Neural progenitor cell (in vitro differentiated cells): ENCODE measurements at regions not wholly inside any gene's neighbourhood (a gene's known extent, or its start where the extent isn't known, plus 50 kb on each side); places are given as distances from the start of the nearest gene placed in this dataset.

Source experiments
- DNase-seq: peaks from one replicate; pipeline ENCODE4 v3.0.0-alpha.2; 2016; ENCODE audit warnings: low spot score
- H2AFZ ChIP-seq: fragments of 200-600 bp; sonication (generic); replicated peaks from 2 replicates; pipeline ENCODE4 v1.6.1; 2016; ENCODE audit warnings: antibody characterized with exemption
- H3F3A ChIP-seq: fragments of 200-600 bp; sonication (generic); 2 replicates; pipeline ENCODE4 v1.6.1; 2016; ENCODE audit warnings: antibody characterized with exemption, low read depth
- H3K27ac ChIP-seq: fragments of 200-600 bp; sonication (generic); 2 replicates; pipeline ENCODE4 v1.5.1; 2016; ENCODE audit warnings: mild to moderate bottlenecking
- H3K27me3 ChIP-seq: fragments of 200-600 bp; sonication (generic); 2 replicates; pipeline ENCODE4 v1.6.1; 2016; ENCODE audit warnings: mild to moderate bottlenecking, moderate library complexity
- H3K36me3 ChIP-seq: fragments of 200-600 bp; sonication (generic); 2 replicates; pipeline ENCODE4 v1.5.1; 2016
- H3K4me1 ChIP-seq: fragments of 200-600 bp; sonication (generic); 2 replicates; pipeline ENCODE4 v1.6.1; 2016; ENCODE audit warnings: mixed run types
- H3K4me2 ChIP-seq: fragments of 200-600 bp; sonication (generic); 2 replicates; pipeline ENCODE4 v1.6.1; 2016
- H3K4me3 ChIP-seq: fragments of 200-600 bp; sonication (generic); 2 replicates; pipeline ENCODE4 v1.5.1; 2016
- H3K79me2 ChIP-seq: fragments of 200-600 bp; sonication (generic); 2 replicates; pipeline ENCODE4 v1.6.1; 2016; ENCODE audit warnings: low read depth
- H3K9ac ChIP-seq: fragments of 200-600 bp; sonication (generic); 2 replicates; pipeline ENCODE4 v1.6.1; 2016
- H3K9me3 ChIP-seq: fragments of 200-600 bp; sonication (generic); 2 replicates; pipeline ENCODE4 v1.5.1; 2016; ENCODE audit warnings: low read depth
- H4K20me1 ChIP-seq: fragments of 200-600 bp; sonication (generic); 2 replicates; pipeline ENCODE4 v1.6.1; 2016; ENCODE audit warnings: low read depth
- H3K27ac Mint-ChIP-seq: 3 replicates; pipeline ENCODE4 v1.8.0; 2021; ENCODE audit warnings: mixed read lengths
- H3K27me3 Mint-ChIP-seq: 2 replicates; pipeline ENCODE4 v1.8.0; 2022; ENCODE audit warnings: low read depth, mild to moderate bottlenecking, inconsistent platforms, moderate library complexity, mixed read lengths; ENCODE audit not compliant: insufficient read depth
- H3K36me3 Mint-ChIP-seq: 3 replicates; pipeline ENCODE4 v1.8.0; 2021; ENCODE audit warnings: mixed read lengths
- H3K4me1 Mint-ChIP-seq: 3 replicates; pipeline ENCODE4 v1.8.0; 2021; ENCODE audit warnings: mixed read lengths
- H3K4me3 Mint-ChIP-seq: 3 replicates; pipeline ENCODE4 v1.8.0; 2021; ENCODE audit warnings: mild to moderate bottlenecking, moderate library complexity, mixed read lengths
- H3K9me3 Mint-ChIP-seq: 3 replicates; pipeline ENCODE4 v1.8.0; 2020; ENCODE audit warnings: mixed read lengths
- CTCF ChIP-seq: fragments of 200-600 bp; sonication (generic); IDR thresholded peaks from 2 replicates; pipeline ENCODE4 v1.5.1; 2017; ENCODE audit warnings: antibody characterized with exemption, mild to moderate bottlenecking
- EZH2 ChIP-seq: fragments of 200-600 bp; sonication (generic); IDR thresholded peaks from 2 replicates; pipeline ENCODE4 v1.6.1; 2017; ENCODE audit warnings: antibody characterized with exemption, mild to moderate bottlenecking, moderate library complexity
- EZH2phosphoT487 ChIP-seq: fragments of 200-600 bp; sonication (generic); IDR thresholded peaks from 2 replicates; pipeline ENCODE4 v1.6.1; 2017; ENCODE audit warnings: antibody characterized with exemption

DNA sequence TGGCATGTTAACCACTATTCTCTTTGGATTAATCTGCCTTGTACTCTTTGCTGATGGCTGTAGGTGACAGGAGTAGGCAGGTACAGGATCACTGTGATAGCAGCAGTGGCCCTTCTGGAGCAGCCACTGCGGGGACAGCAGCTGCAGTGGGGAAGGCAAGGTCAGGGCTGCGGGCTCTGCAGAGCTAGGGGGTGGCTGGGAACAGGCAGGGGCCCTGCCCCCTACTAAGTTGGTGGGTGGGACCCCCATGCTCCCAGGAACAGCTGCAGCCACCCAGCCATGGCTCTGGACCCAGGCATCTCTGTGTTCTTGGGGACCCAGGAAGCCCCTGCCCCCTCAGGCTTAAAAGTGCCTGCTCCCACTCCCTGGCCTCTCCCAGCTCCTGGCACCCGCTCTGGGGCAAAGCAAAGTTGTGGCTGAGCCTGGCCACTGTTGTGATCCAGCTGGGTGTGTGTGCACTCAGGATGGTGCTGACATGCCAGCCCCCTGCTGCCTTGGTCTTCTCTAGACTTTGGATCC lies 302.4 kb downstream of the PCDH20 start:
- TF ChIP-seq EZH2 (no peak), EZH2phosphoT487 (no peak), CTCF (no peak)
- no peak overlapping the region for H3K4me3 Mint-ChIP-seq
- Histone ChIP-seq H3K79me2 (no peaks in the 10 kb centered on the region), H3K4me3 (no peak overlapping the region), H3K36me3 (no peaks in the 10 kb centered on the region), H3K4me1 (no peaks in the 10 kb centered on the region), H2AFZ (no peak overlapping the region), H3K27me3 (no peaks in the 10 kb centered on the region), H3K27ac (no peak overlapping the region), H4K20me1 (no peaks in the 10 kb centered on the region), H3K9me3 (no peaks in the 10 kb centered on the region), H3K9ac (no peak overlapping the region), H3F3A (no peaks in the 10 kb centered on the region), H3K4me2 (no peak overlapping the region)
- H3K4me1 Mint-ChIP-seq, result peaks cover 3% of the 10 kb centered on the region
- H3K9me3 Mint-ChIP-seq, result peaks cover 8% of the 10 kb centered on the region
- H3K27ac Mint-ChIP-seq, result no peak overlapping the region
- no peaks in the 10 kb centered on the region for H3K27me3 Mint-ChIP-seq
- DNase-seq, result no peak
- no peaks in the 10 kb centered on the region for H3K36me3 Mint-ChIP-seq

GRCh38 chr13:61111529-61111928 lies 304.1 kb downstream of the PCDH20 start:
- Histone ChIP-seq H4K20me1 (no peaks in the 10 kb centered on the region), H3F3A (no peaks in the 10 kb centered on the region), H3K4me2 (no peak overlapping the region), H3K4me3 (no peak overlapping the region), H3K9me3 (no peaks in the 10 kb centered on the region), H2AFZ (peak overlapping the region; percentile 18), H3K27me3 (no peaks in the 10 kb centered on the region), H3K4me1 (no peaks in the 10 kb centered on the region), H3K36me3 (no peaks in the 10 kb centered on the region), H3K79me2 (no peaks in the 10 kb centered on the region), H3K9ac (no peak overlapping the region), H3K27ac (no peak overlapping the region)
- H3K9me3 Mint-ChIP-seq, result peaks cover 6% of the 10 kb centered on the region
- H3K36me3 Mint-ChIP-seq, result no peaks in the 10 kb centered on the region
- H3K27ac Mint-ChIP-seq, result no peak overlapping the region
- no peaks in the 10 kb centered on the region for H3K27me3 Mint-ChIP-seq
- peaks cover 3% of the 10 kb centered on the region for H3K4me1 Mint-ChIP-seq
- no peak overlapping the region for H3K4me3 Mint-ChIP-seq
- no peak for TF ChIP-seq CTCF
- no peak for TF ChIP-seq EZH2phosphoT487
- no peak for TF ChIP-seq EZH2
- DNase-seq, result no peak

DNA sequence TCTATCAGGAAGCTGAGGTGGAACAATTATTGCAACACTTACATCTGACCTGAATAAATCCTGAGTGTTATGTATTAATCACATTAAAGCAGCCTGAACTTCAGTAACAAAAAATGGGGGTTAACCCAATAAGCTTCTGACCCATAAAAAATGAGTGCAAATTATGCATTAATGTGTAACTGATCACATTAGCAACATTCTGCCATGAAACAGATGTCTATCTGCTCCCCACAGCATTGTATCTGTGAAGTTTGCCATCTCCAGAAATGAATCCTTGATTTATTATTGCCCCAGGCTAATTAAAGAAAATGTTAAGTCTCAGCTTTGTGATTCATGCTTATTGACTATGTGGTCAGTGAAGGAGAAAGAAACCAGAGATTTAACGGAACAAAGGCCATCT lies 304.9 kb downstream of the PCDH20 start:
- TF ChIP-seq EZH2phosphoT487 (no peak), EZH2 (no peak), CTCF (no peak)
- H3K27ac ChIP-seq, result no peak overlapping the region
- H3K4me2 ChIP-seq, result no peak overlapping the region
- H3K9me3 Mint-ChIP-seq, result peaks cover 1% of the 10 kb centered on the region
- H3K9me3 ChIP-seq, result no peaks in the 10 kb centered on the region
- H4K20me1 ChIP-seq, result no peaks in the 10 kb centered on the region
- no peaks in the 10 kb centered on the region for H3K36me3 Mint-ChIP-seq
- H3K27me3 Mint-ChIP-seq, result no peaks in the 10 kb centered on the region
- no peak overlapping the region for H3K27ac Mint-ChIP-seq
- no peaks in the 10 kb centered on the region for H3K36me3 ChIP-seq
- no peak overlapping the region for H3K4me3 Mint-ChIP-seq
- DNase-seq, result no peak
- H2AFZ ChIP-seq, result no peak overlapping the region
- H3K4me1 ChIP-seq, result no peaks in the 10 kb centered on the region
- H3F3A ChIP-seq, result no peaks in the 10 kb centered on the region
- no peaks in the 10 kb centered on the region for H3K27me3 ChIP-seq
- no peak overlapping the region for H3K4me3 ChIP-seq
- H3K9ac ChIP-seq, result no peak overlapping the region
- H3K79me2 ChIP-seq, result no peaks in the 10 kb centered on the region
- peaks cover 3% of the 10 kb centered on the region for H3K4me1 Mint-ChIP-seq
